ENCODE measurements at regions not wholly inside any gene's neighbourhood (a gene's known extent, or its start where the extent isn't known, plus 50 kb on each side); places are given as distances from the start of the nearest gene placed in this dataset.

GRCh38 chr11:34787348-34787747 lies 128.8 kb downstream of the APIP start:
- H4K20me1 ChIP-seq (ENCODE audit: control insufficient read depth, insufficient read depth): no peaks in the 10 kb centered on the region
- no peak for ATAC-seq
- no peaks in the 10 kb centered on the region for H3K79me2 ChIP-seq (ENCODE audit: control insufficient read depth, insufficient read depth, low read length)
- ChIA-PET CTCF (no interaction called here), SMC1A (ENCODE audit: uncharacterized antibody, unreplicated experiment) (no interaction called here), RAD21 (ENCODE audit: unreplicated experiment) (no interaction called here), POLR2A (no interaction called here)
- WGBS (ENCODE audit: insufficient coverage, insufficient replicate concordance, low lambda C conversion rate, missing lambda C conversion rate): 4% methylated on average over 1 of the region's 1 CpG
- no peaks in the 10 kb centered on the region; the same call in 2 of the 3 replicates for H3K9me3 ChIP-seq (replicated peaks; ENCODE audit: control insufficient read depth, insufficient read depth, low read length)
- no peaks in the 10 kb centered on the region for H3K36me3 ChIP-seq (ENCODE audit: control insufficient read depth in 2 of 2, insufficient read depth in 2 of 2, low read length in 1 of 2)
- H3K27ac ChIP-seq (ENCODE audit: control insufficient read depth, insufficient read depth): no peak overlapping the region
- BruUV-seq (replicated peaks): no TSS peak
- H3K4me2 ChIP-seq (ENCODE audit: control insufficient read depth, insufficient read depth): no peak overlapping the region
- in situ Hi-C loops (cut with MboI): no loop called here
- H3K4me1 ChIP-seq (ENCODE audit: control insufficient read depth, insufficient read depth, low read length): no peaks in the 10 kb centered on the region
- H3K4me3 ChIP-seq: no peak overlapping the region
- no peak overlapping the region for H2AFZ ChIP-seq (ENCODE audit: control insufficient read depth, low read depth, low read length)
- H3K27me3 ChIP-seq (replicated peaks in 1 of 2; ENCODE audit: control insufficient read depth in 2 of 2, insufficient read depth in 2 of 2, low read length in 1 of 2): no peaks in the 10 kb centered on the region
- DNase-seq (ENCODE audit: low read depth, low spot score): no peak
- intact Hi-C loops (cut with micrococcal nuclease; ENCODE audit: unreplicated experiment): no loop called here
- no peak overlapping the region for H3K9ac ChIP-seq (ENCODE audit: control insufficient read depth, insufficient read depth, low read length)
- no peak for FAIRE-seq
- TF ChIP-seq, protein P1, sequence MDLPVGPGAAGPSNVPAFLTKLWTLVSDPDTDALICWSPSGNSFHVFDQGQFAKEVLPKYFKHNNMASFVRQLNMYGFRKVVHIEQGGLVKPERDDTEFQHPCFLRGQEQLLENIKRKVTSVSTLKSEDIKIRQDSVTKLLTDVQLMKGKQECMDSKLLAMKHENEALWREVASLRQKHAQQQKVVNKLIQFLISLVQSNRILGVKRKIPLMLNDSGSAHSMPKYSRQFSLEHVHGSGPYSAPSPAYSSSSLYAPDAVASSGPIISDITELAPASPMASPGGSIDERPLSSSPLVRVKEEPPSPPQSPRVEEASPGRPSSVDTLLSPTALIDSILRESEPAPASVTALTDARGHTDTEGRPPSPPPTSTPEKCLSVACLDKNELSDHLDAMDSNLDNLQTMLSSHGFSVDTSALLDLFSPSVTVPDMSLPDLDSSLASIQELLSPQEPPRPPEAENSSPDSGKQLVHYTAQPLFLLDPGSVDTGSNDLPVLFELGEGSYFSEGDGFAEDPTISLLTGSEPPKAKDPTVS (IDR thresholded peaks at IDR 0.05; ENCODE audit: low read depth, low read length): no peak
- TF ChIP-seq CREM (IDR thresholded peaks at IDR 0.05; ENCODE audit: low read depth) (no peak), EED (IDR thresholded peaks at IDR 0.05; ENCODE audit: low read depth) (no peak), BCLAF1 (IDR thresholded peaks at IDR 0.05) (no peak), ZNF622 (IDR thresholded peaks at IDR 0.05) (no peak), ZBTB4 (CRISPR knock-in tag; IDR thresholded peaks at IDR 0.05) (no peak), ZSCAN29 (IDR thresholded peaks at IDR 0.05) (no peak), PKNOX1 (IDR thresholded peaks at IDR 0.05) (no peak), NFXL1 (IDR thresholded peaks at IDR 0.05; ENCODE audit: borderline replicate concordance) (no peak), POLR2AphosphoS5 (IDR thresholded peaks at IDR 0.05; ENCODE audit: low read length) (no peak)
- TF ChIP-seq, protein P2, sequence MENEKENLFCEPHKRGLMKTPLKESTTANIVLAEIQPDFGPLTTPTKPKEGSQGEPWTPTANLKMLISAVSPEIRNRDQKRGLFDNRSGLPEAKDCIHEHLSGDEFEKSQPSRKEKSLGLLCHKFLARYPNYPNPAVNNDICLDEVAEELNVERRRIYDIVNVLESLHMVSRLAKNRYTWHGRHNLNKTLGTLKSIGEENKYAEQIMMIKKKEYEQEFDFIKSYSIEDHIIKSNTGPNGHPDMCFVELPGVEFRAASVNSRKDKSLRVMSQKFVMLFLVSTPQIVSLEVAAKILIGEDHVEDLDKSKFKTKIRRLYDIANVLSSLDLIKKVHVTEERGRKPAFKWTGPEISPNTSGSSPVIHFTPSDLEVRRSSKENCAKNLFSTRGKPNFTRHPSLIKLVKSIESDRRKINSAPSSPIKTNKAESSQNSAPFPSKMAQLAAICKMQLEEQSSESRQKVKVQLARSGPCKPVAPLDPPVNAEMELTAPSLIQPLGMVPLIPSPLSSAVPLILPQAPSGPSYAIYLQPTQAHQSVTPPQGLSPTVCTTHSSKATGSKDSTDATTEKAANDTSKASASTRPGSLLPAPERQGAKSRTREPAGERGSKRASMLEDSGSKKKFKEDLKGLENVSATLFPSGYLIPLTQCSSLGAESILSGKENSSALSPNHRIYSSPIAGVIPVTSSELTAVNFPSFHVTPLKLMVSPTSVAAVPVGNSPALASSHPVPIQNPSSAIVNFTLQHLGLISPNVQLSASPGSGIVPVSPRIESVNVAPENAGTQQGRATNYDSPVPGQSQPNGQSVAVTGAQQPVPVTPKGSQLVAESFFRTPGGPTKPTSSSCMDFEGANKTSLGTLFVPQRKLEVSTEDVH (IDR thresholded peaks at IDR 0.05; ENCODE audit: low read depth, partially characterized antibody): no peak

All from GM12878 (cell line).